ENCODE measurements at regions not wholly inside any gene's neighbourhood (a gene's known extent, or its start where the extent isn't known, plus 50 kb on each side); places are given as distances from the start of the nearest gene placed in this dataset.
"Not testable (repeated sequence)": the region's sequence is repeated elsewhere in the genome, so short reads cannot be mapped to it uniquely, and the experiment has no call there.

- H3K27me3 ChIP-seq = no peaks in the 10 kb centered on the region
- H3K9me3 ChIP-seq = peaks cover 0 to 15% (median 0%) of the 10 kb centered on the region in 4 donors
- no peak overlapping the region for H3K27ac ChIP-seq
- no peak overlapping the region for H3K4me3 ChIP-seq
- H3K36me3 ChIP-seq = no peaks in the 10 kb centered on the region
- DNase-seq (ENCODE audit: low spot score in 2 of 2) = no peak
- WGBS, 2 donors = 87 to 88% methylated on average over 18 of the region's 18 CpGs
- H3K4me1 ChIP-seq = no peaks in the 10 kb centered on the region
- TF ChIP-seq POLR2A (IDR thresholded peaks at IDR 0.05) (no peak), EP300 (IDR thresholded peaks at IDR 0.05) (no peak), CTCF (IDR thresholded peaks at IDR 0.05) (no peak)
These were observed 88.5 kb upstream of the SLC25A48 start for GRCh38 chr5:135745897-135746500.

- Histone ChIP-seq H3K36me3 (no peaks in the 10 kb centered on the region), H3K27ac (no peak overlapping the region), H3K4me1 (no peaks in the 10 kb centered on the region), H3K4me3 (no peak overlapping the region), H3K27me3 (no peaks in the 10 kb centered on the region), H3K9me3 (peaks cover 0 to 15% (median 0%) of the 10 kb centered on the region in 4 donors)
- no peak for TF ChIP-seq POLR2A (IDR thresholded peaks at IDR 0.05)
- TF ChIP-seq CTCF (IDR thresholded peaks at IDR 0.05) = no peak
- no peak for TF ChIP-seq EP300 (IDR thresholded peaks at IDR 0.05)
- no peak for DNase-seq (ENCODE audit: low spot score in 2 of 2)
- WGBS, 2 donors = 26 to 29% methylated on average over 2 of the region's 2 CpGs
These were observed 90.6 kb upstream of the SLC25A48 start for GRCh38 chr5:135743705-135744411.

GRCh38 chr5:135743181-135743580, 91.3 kb upstream of the SLC25A48 start:
- no peaks in the 10 kb centered on the region for H3K4me1 ChIP-seq
- WGBS, 2 donors = 83 to 87% methylated on average over 6 of the region's 6 CpGs
- no peaks in the 10 kb centered on the region for H3K27me3 ChIP-seq
- DNase-seq (ENCODE audit: low spot score in 2 of 2) = no peak
- H3K9me3 ChIP-seq = peaks cover 0 to 15% (median 0%) of the 10 kb centered on the region in 4 donors
- no peak for TF ChIP-seq CTCF (IDR thresholded peaks at IDR 0.05)
- no peak overlapping the region for H3K27ac ChIP-seq
- H3K4me3 ChIP-seq = no peak overlapping the region
- H3K36me3 ChIP-seq = no peaks in the 10 kb centered on the region

- not testable (repeated sequence) for H3K27me3 ChIP-seq, H3K36me3 ChIP-seq
These were observed 92.2 kb upstream of the SLC25A48 start for GRCh38 chr5:135742240-135742639.

GRCh38 chr5:135741040-135741439, 93.4 kb upstream of the SLC25A48 start:
- 96 to 98% methylated on average over 2 of the region's 2 CpGs for WGBS, 2 donors
- no peak overlapping the region for H3K27ac ChIP-seq
- no peaks in the 10 kb centered on the region for H3K27me3 ChIP-seq
- no peak overlapping the region for H3K4me3 ChIP-seq
- H3K9me3 ChIP-seq = peaks cover 0 to 15% (median 0%) of the 10 kb centered on the region in 4 donors
- no peak for DNase-seq (ENCODE audit: low spot score in 2 of 2)
- no peaks in the 10 kb centered on the region for H3K4me1 ChIP-seq
- H3K36me3 ChIP-seq = no peaks in the 10 kb centered on the region
- TF ChIP-seq CTCF (IDR thresholded peaks at IDR 0.05) = no peak
- TF ChIP-seq EP300 (IDR thresholded peaks at IDR 0.05) = no peak
- no peak for TF ChIP-seq POLR2A (IDR thresholded peaks at IDR 0.05)

More at GRCh38 chr5:135742240-135742639, 92.2 kb upstream of the SLC25A48 start:
- 82 to 87% methylated on average over 5 of the region's 5 CpGs for WGBS, 2 donors
- DNase-seq (ENCODE audit: low spot score in 2 of 2); H3K4me1 ChIP-seq; H3K4me3 ChIP-seq; H3K27ac ChIP-seq: not testable (repeated sequence)
- H3K9me3 ChIP-seq = peaks cover 0 to 15% (median 0%) of the 10 kb centered on the region in 4 donors
